Prostate gland (tissue), 2 donors: ENCODE measurements at regions not wholly inside any gene's neighbourhood (a gene's known extent, or its start where the extent isn't known, plus 50 kb on each side); places are given as distances from the start of the nearest gene placed in this dataset.

ENCODE experiments used
- POLR2A ChIP-seq: fragments of 450-650 bp; IDR thresholded peaks from one replicate; pipeline ENCODE4 v1.6.1; 2016; ENCODE audit warnings: antibody characterized with exemption, mild to moderate bottlenecking
- POLR2AphosphoS5 ChIP-seq: sonication (generic); formaldehyde crosslinking; IDR thresholded peaks from one replicate; pipeline ENCODE4 v1.6.1; 2017; ENCODE audit warnings: antibody characterized with exemption
- TF ChIP-seq, protein P1 (sequence below), 4 experiments: fragments of 200-600 bp in 2 of 4; fragments of 450-650 bp in 2 of 4; sonication (generic) in 2 of 4; IDR thresholded peaks; 1 replicate in 3 of 4; 2 replicates in 1 of 4; pipeline ENCODE4 v1.5.1; 2016 to 2019; ENCODE audit warnings: antibody characterized with exemption in 4 of 4, mild to moderate bottlenecking in 2 of 4, moderate library complexity in 2 of 4

GRCh38 chr3:190178779-190179178, 58.1 kb upstream of the P3H2 start:
- TF ChIP-seq, protein P1, sequence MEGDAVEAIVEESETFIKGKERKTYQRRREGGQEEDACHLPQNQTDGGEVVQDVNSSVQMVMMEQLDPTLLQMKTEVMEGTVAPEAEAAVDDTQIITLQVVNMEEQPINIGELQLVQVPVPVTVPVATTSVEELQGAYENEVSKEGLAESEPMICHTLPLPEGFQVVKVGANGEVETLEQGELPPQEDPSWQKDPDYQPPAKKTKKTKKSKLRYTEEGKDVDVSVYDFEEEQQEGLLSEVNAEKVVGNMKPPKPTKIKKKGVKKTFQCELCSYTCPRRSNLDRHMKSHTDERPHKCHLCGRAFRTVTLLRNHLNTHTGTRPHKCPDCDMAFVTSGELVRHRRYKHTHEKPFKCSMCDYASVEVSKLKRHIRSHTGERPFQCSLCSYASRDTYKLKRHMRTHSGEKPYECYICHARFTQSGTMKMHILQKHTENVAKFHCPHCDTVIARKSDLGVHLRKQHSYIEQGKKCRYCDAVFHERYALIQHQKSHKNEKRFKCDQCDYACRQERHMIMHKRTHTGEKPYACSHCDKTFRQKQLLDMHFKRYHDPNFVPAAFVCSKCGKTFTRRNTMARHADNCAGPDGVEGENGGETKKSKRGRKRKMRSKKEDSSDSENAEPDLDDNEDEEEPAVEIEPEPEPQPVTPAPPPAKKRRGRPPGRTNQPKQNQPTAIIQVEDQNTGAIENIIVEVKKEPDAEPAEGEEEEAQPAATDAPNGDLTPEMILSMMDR (IDR thresholded peaks at IDR 0.05): no peak
- TF ChIP-seq POLR2A (no peak), POLR2AphosphoS5 (no peak)
